ENCODE measurements at regions not wholly inside any gene's neighbourhood (a gene's known extent, or its start where the extent isn't known, plus 50 kb on each side); places are given as distances from the start of the nearest gene placed in this dataset.

DNA sequence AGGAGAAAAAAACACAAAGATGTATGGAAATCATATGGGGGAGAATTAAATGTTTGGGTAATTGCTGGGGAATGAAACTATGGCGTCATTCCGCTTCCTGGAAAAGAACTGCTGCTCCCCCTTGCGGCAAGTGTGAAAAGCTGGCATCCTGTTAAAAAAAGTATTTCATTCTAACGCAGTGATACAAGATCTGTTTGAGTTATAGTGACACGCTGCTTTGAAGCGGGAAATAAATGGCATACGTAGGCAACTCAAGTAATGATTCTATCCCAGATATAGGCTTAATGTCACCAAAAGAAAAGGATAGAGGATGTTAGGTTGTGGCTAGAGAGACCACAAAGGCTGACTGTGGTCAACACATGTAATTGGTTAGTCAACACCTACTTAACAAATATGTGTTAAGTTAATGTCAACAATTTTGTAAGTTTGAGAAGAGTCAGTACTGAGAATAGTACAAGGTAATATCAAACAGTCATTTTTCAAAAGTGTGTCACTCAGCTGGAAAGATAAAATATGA lies 70.2 kb upstream of the ALDH1A1 start:
- H3K4me3 ChIP-seq (ENCODE audit: low read depth in 1 of 2, low read length in 2 of 2): peak overlapping the region in 1 of 2 donors; percentile 26
- peaks cover 0 to 15% of the 10 kb centered on the region in 2 donors for H3K4me1 ChIP-seq (ENCODE audit: control insufficient read depth in 1 of 2, insufficient read depth in 2 of 2, low read length in 2 of 2)
- H3K36me3 ChIP-seq (ENCODE audit: control insufficient read depth in 1 of 2, insufficient read depth in 2 of 2, low read length in 2 of 2): no peaks in the 10 kb centered on the region
- no peaks in the 10 kb centered on the region for H3K27me3 ChIP-seq (ENCODE audit: control insufficient read depth in 1 of 2, insufficient read depth in 2 of 2, low read length in 2 of 2)
- no peak overlapping the region for H3K27ac ChIP-seq (ENCODE audit: low read depth, low read length)
- peaks cover 3 to 6% of the 10 kb centered on the region in 2 donors for H3K9me3 ChIP-seq (ENCODE audit: control insufficient read depth in 1 of 2, low read length in 2 of 2)
- no peak overlapping the region for H3K9ac ChIP-seq (ENCODE audit: low read depth in 1 of 2, low read length in 2 of 2)

DNA sequence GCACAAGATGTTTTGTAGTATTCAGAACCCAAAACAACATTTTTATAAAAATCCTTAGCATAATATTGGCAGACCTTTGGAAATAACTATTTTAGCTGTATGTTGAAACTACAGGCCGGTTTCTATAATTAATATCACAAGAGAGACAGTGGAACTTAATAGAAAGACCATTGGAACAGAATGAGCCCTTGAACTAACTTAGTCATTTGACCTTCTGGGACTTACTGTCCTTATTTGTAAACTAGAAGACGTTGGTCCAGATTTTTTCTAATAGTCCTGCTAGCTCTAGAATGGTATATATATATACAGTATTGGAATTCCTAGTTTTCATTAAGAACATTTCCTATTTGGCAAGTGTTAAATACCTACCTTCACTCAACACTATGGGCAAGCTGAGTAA lies 69.5 kb upstream of the ALDH1A1 start:
- Histone ChIP-seq H3K9ac (ENCODE audit: low read depth in 1 of 2, low read length in 2 of 2) (no peak overlapping the region), H3K4me1 (ENCODE audit: control insufficient read depth in 1 of 2, insufficient read depth in 2 of 2, low read length in 2 of 2) (peaks cover 0 to 15% of the 10 kb centered on the region in 2 donors), H3K27me3 (ENCODE audit: control insufficient read depth in 1 of 2, insufficient read depth in 2 of 2, low read length in 2 of 2) (no peaks in the 10 kb centered on the region), H3K4me3 (ENCODE audit: low read depth in 1 of 2, low read length in 2 of 2) (no peak overlapping the region), H3K36me3 (ENCODE audit: control insufficient read depth in 1 of 2, insufficient read depth in 2 of 2, low read length in 2 of 2) (no peaks in the 10 kb centered on the region), H3K9me3 (ENCODE audit: control insufficient read depth in 1 of 2, low read length in 2 of 2) (peaks cover 3 to 10% of the 10 kb centered on the region in 2 donors), H3K27ac (ENCODE audit: low read depth, low read length) (no peak overlapping the region)

GRCh38 chr9:73020877-73021276 lies 68.0 kb upstream of the ALDH1A1 start:
- no peak overlapping the region for H3K4me3 ChIP-seq (ENCODE audit: low read depth in 1 of 2, low read length in 2 of 2)
- no peak overlapping the region for H3K27ac ChIP-seq (ENCODE audit: low read depth, low read length)
- peaks cover 0 to 15% of the 10 kb centered on the region in 2 donors for H3K4me1 ChIP-seq (ENCODE audit: control insufficient read depth in 1 of 2, insufficient read depth in 2 of 2, low read length in 2 of 2)
- peaks cover 3 to 10% of the 10 kb centered on the region in 2 donors for H3K9me3 ChIP-seq (ENCODE audit: control insufficient read depth in 1 of 2, low read length in 2 of 2)
- H3K36me3 ChIP-seq (ENCODE audit: control insufficient read depth in 1 of 2, insufficient read depth in 2 of 2, low read length in 2 of 2): no peaks in the 10 kb centered on the region
- H3K27me3 ChIP-seq (ENCODE audit: control insufficient read depth in 1 of 2, insufficient read depth in 2 of 2, low read length in 2 of 2): no peaks in the 10 kb centered on the region
- no peak overlapping the region for H3K9ac ChIP-seq (ENCODE audit: low read depth in 1 of 2, low read length in 2 of 2)

DNA sequence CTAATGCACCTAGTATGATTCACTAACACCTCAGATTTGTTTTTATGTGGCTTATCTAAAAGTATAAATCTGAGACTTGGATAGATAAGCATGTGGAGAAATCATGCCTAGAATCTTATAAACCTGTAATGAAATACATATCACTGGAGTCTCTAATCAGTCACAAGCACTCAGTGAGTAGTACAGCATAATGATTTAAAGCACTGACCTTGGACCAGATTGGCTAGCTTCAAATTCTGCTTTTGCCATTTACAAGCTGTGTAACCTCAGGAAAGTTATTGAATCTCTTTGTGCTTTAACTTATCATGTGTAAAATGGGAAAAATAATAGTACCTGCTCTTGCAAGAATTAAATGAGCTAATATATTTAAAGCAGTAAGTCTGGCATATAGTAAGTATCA lies 61.2 kb upstream of the ALDH1A1 start:
- H3K27me3 ChIP-seq (ENCODE audit: control insufficient read depth in 1 of 2, insufficient read depth in 2 of 2, low read length in 2 of 2): no peaks in the 10 kb centered on the region
- no peaks in the 10 kb centered on the region for H3K36me3 ChIP-seq (ENCODE audit: control insufficient read depth in 1 of 2, insufficient read depth in 2 of 2, low read length in 2 of 2)
- no peak overlapping the region for H3K4me3 ChIP-seq (ENCODE audit: low read depth in 1 of 2, low read length in 2 of 2)
- peaks cover 3 to 10% of the 10 kb centered on the region in 2 donors for H3K9me3 ChIP-seq (ENCODE audit: control insufficient read depth in 1 of 2, low read length in 2 of 2)
- H3K27ac ChIP-seq (ENCODE audit: low read depth, low read length): no peak overlapping the region
- no peak overlapping the region for H3K9ac ChIP-seq (ENCODE audit: low read depth in 1 of 2, low read length in 2 of 2)
- no peaks in the 10 kb centered on the region for H3K4me1 ChIP-seq (ENCODE audit: control insufficient read depth in 1 of 2, insufficient read depth in 2 of 2, low read length in 2 of 2)

- no peak overlapping the region for H3K9ac ChIP-seq (ENCODE audit: low read depth in 1 of 2, low read length in 2 of 2)
- H3K27ac ChIP-seq (ENCODE audit: low read depth, low read length): no peak overlapping the region
- no peaks in the 10 kb centered on the region for H3K9me3 ChIP-seq (ENCODE audit: control insufficient read depth in 1 of 2, low read length in 2 of 2)
- H3K27me3 ChIP-seq (ENCODE audit: control insufficient read depth in 1 of 2, insufficient read depth in 2 of 2, low read length in 2 of 2): no peaks in the 10 kb centered on the region
- H3K4me3 ChIP-seq (ENCODE audit: low read depth in 1 of 2, low read length in 2 of 2): no peak overlapping the region
- no peaks in the 10 kb centered on the region for H3K36me3 ChIP-seq (ENCODE audit: control insufficient read depth in 1 of 2, insufficient read depth in 2 of 2, low read length in 2 of 2)
- no peaks in the 10 kb centered on the region for H3K4me1 ChIP-seq (ENCODE audit: control insufficient read depth in 1 of 2, insufficient read depth in 2 of 2, low read length in 2 of 2)
Measured at GRCh38 chr9:73011956-73012355, 59.1 kb upstream of the ALDH1A1 start.

DNA sequence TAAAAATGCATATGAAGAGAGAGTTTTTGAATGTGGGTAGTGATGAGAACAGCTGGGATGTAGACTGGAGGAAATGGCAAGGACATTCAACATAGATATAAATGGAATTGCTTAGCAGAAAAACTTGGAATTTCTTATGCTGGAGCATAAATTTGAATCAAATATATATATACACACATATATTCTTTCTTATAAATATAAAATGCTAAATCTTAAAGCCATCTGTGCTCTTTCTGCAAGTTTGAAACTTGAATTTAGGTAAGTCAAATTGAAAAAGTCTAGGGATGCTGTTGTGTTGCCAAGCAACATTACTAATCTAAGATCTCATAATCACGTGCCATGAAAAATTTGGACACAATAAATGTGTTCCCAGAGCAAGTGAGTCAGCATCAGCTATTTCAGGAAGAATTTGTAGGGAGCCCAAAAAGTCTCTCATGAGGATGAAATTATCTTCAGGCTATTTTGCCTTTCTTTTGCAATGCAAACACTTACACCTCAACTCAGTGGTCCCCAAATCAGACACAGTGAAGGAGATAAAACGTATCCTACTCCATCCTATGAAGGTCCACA lies 58.4 kb upstream of the ALDH1A1 start:
- H3K4me1 ChIP-seq (ENCODE audit: control insufficient read depth in 1 of 2, insufficient read depth in 2 of 2, low read length in 2 of 2): no peaks in the 10 kb centered on the region
- H3K36me3 ChIP-seq (ENCODE audit: control insufficient read depth in 1 of 2, insufficient read depth in 2 of 2, low read length in 2 of 2): no peaks in the 10 kb centered on the region
- H3K27ac ChIP-seq (ENCODE audit: low read depth, low read length): no peak overlapping the region
- H3K27me3 ChIP-seq (ENCODE audit: control insufficient read depth in 1 of 2, insufficient read depth in 2 of 2, low read length in 2 of 2): no peaks in the 10 kb centered on the region
- no peak overlapping the region for H3K9ac ChIP-seq (ENCODE audit: low read depth in 1 of 2, low read length in 2 of 2)
- no peaks in the 10 kb centered on the region for H3K9me3 ChIP-seq (ENCODE audit: control insufficient read depth in 1 of 2, low read length in 2 of 2)
- no peak overlapping the region for H3K4me3 ChIP-seq (ENCODE audit: low read depth in 1 of 2, low read length in 2 of 2)

- H3K9me3 ChIP-seq (ENCODE audit: control insufficient read depth in 1 of 2, low read length in 2 of 2): no peaks in the 10 kb centered on the region
Measured at GRCh38 chr9:73009649-73010288, 56.9 kb upstream of the ALDH1A1 start.

DNA sequence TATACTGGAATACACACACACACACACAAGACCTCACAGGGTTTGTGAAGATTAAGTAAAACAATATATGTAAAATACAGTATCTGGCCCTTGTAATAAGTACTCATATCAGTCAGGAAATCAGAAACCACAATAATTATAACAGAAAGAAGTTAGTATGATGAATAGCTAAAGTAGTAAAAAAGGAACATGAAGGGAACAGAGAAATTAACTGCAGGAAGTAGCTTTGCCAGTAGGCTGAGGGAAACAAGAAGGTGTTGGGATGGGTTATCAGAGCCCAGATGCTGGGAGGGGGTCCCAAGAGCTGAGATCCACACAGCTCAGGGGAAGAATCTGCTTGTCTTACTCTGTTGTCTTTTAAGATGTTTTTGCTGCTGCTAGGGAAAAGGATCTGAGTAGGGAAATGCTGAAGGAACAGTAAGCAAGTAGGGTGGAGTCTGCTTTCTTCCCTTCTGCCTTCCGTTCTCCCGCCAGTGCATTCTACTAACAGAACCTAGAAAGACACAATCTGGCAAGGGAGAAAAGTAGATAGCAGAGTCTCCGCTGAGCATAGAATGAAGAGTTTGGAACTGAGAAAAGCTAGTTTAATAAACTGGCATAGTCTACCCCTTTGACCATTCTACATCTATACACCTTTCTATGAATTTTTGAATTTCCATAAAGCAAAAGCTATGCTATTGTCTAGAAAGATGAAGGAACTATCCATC lies 55.3 kb upstream of the ALDH1A1 start:
- Histone ChIP-seq H3K27ac (ENCODE audit: low read depth, low read length) (no peak overlapping the region), H3K4me3 (ENCODE audit: low read depth in 1 of 2, low read length in 2 of 2) (no peak overlapping the region), H3K36me3 (ENCODE audit: control insufficient read depth in 1 of 2, insufficient read depth in 2 of 2, low read length in 2 of 2) (no peaks in the 10 kb centered on the region)

More at GRCh38 chr9:73009649-73010288, 56.9 kb upstream of the ALDH1A1 start:
- no peaks in the 10 kb centered on the region for H3K36me3 ChIP-seq (ENCODE audit: control insufficient read depth in 1 of 2, insufficient read depth in 2 of 2, low read length in 2 of 2)
- H3K4me1 ChIP-seq (ENCODE audit: control insufficient read depth in 1 of 2, insufficient read depth in 2 of 2, low read length in 2 of 2): no peaks in the 10 kb centered on the region
- no peak overlapping the region for H3K27ac ChIP-seq (ENCODE audit: low read depth, low read length)
- no peak overlapping the region for H3K4me3 ChIP-seq (ENCODE audit: low read depth in 1 of 2, low read length in 2 of 2)
- H3K27me3 ChIP-seq (ENCODE audit: control insufficient read depth in 1 of 2, insufficient read depth in 2 of 2, low read length in 2 of 2): no peaks in the 10 kb centered on the region
- H3K9ac ChIP-seq (ENCODE audit: low read depth in 1 of 2, low read length in 2 of 2): no peak overlapping the region

DNA sequence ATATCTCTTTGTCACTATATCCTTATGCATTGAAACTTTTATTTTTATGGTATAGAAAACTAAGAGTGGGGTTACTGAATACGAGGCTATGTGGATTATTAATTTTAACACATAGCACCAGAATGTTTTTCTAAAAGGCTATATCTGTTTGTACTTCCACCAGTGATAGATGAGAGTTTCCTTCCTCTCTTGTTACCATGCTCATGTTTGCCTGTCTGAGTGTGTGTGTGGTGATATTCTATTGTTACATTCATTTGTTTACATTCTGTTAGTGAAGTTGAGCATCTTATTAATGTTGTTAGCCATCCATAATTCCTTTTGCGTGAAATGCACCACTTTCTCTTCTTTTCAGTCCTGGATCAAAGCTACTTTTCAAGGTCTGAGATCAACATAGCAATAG lies 54.1 kb upstream of the ALDH1A1 start:
- H3K9ac ChIP-seq (ENCODE audit: low read depth in 1 of 2, low read length in 2 of 2): no peak overlapping the region
- no peak overlapping the region for H3K27ac ChIP-seq (ENCODE audit: low read depth, low read length)
- H3K4me3 ChIP-seq (ENCODE audit: low read depth in 1 of 2, low read length in 2 of 2): no peak overlapping the region
- H3K4me1 ChIP-seq (ENCODE audit: control insufficient read depth in 1 of 2, insufficient read depth in 2 of 2, low read length in 2 of 2): no peaks in the 10 kb centered on the region
- H3K27me3 ChIP-seq (ENCODE audit: control insufficient read depth in 1 of 2, insufficient read depth in 2 of 2, low read length in 2 of 2): no peaks in the 10 kb centered on the region
- no peaks in the 10 kb centered on the region for H3K36me3 ChIP-seq (ENCODE audit: control insufficient read depth in 1 of 2, insufficient read depth in 2 of 2, low read length in 2 of 2)
- H3K9me3 ChIP-seq (ENCODE audit: control insufficient read depth in 1 of 2, low read length in 2 of 2): no peaks in the 10 kb centered on the region

More for the DNA sequence above, 55.3 kb upstream of the ALDH1A1 start:
- no peak overlapping the region for H3K9ac ChIP-seq (ENCODE audit: low read depth in 1 of 2, low read length in 2 of 2)
- no peaks in the 10 kb centered on the region for H3K9me3 ChIP-seq (ENCODE audit: control insufficient read depth in 1 of 2, low read length in 2 of 2)
- no peaks in the 10 kb centered on the region for H3K27me3 ChIP-seq (ENCODE audit: control insufficient read depth in 1 of 2, insufficient read depth in 2 of 2, low read length in 2 of 2)
- H3K4me1 ChIP-seq (ENCODE audit: control insufficient read depth in 1 of 2, insufficient read depth in 2 of 2, low read length in 2 of 2): no peaks in the 10 kb centered on the region

Measured in duodenal mucosa (tissue), 2 donors.